Loucy (cell line): ENCODE measurements at regions not wholly inside any gene's neighbourhood (a gene's known extent, or its start where the extent isn't known, plus 50 kb on each side); places are given as distances from the start of the nearest gene placed in this dataset.

Experiments
- CTCF ChIP-seq: fragments of 200-600 bp; sonication (generic); conservative IDR thresholded peaks from 2 replicates; pipeline ENCODE4 v1.5.1; 2014; ENCODE audit warnings: mild to moderate bottlenecking, antibody characterized with exemption, low read length
- EZH2phosphoT487 ChIP-seq: fragments of 200-600 bp; IDR thresholded peaks from 2 replicates; pipeline ENCODE4 v1.6.1; 2018; ENCODE audit warnings: antibody characterized with exemption, mild to moderate bottlenecking, moderate library complexity, borderline replicate concordance

GRCh38 chr14:40838601-40839000 is 768.1 kb upstream of the LRFN5 start:
- TF ChIP-seq CTCF: no peak
- TF ChIP-seq EZH2phosphoT487: no peak
